Endothelial cell of umbilical vein (primary cell): ENCODE measurements at regions not wholly inside any gene's neighbourhood (a gene's known extent, or its start where the extent isn't known, plus 50 kb on each side); places are given as distances from the start of the nearest gene placed in this dataset.

Experiments used
- BruUV-seq: library from RNA; stranded (reverse); fragments of 400-500 nt; replicated peaks from 2 replicates; lab custom pipeline; 2021; lab: Mats Ljungman, UMichigan
- CTCF ChIA-PET: fragments of 300-600, 350-600 bp; sonication (Branson Sonifier 250); formaldehyde crosslinking; loops from one replicate; lab custom pipeline; 2021; ENCODE audit warnings: antibody characterized with exemption, inconsistent platforms; lab: Charles Lee
- POLR2A ChIA-PET: fragments of 300-600, 350-600 bp; sonication (Branson Sonifier 250); formaldehyde crosslinking; loops from one replicate; lab custom pipeline; 2021; ENCODE audit warnings: antibody characterized with exemption, inconsistent platforms; lab: Charles Lee
- DNase-seq: peaks from one replicate; pipeline ENCODE4 v3.0.0-alpha.2; 2011; ENCODE audit warnings: low read depth, low spot score
- FAIRE-seq: peaks from 2 replicates; lab custom pipeline; 2011; peaks lifted over from hg19 to GRCh38; lab: Jason Lieb, UNC
- H2AFZ ChIP-seq: 2 replicates; pipeline ENCODE4 v1.6.0; 2012; ENCODE audit warnings: low read depth, low read length, control low read depth, inconsistent platforms
- H3K27ac ChIP-seq: 2 replicates; pipeline ENCODE4 v1.5.1; 2011; ENCODE audit warnings: low read depth, mild to moderate bottlenecking, control low read depth, low read length, moderate library complexity; ENCODE audit not compliant: insufficient read depth
- H3K27me3 ChIP-seq, 2 experiments: 2 replicates each; pipeline versions ENCODE4 v1.6.0 to v1.6.1; 2011; ENCODE audit warnings: low read length in 2 of 2, mixed read lengths in 1 of 2; ENCODE audit not compliant: control insufficient read depth in 2 of 2, insufficient read depth in 2 of 2
- H3K36me3 ChIP-seq, 2 experiments: 2 replicates in 1 of 2; 3 replicates in 1 of 2; pipeline ENCODE4 v1.5.1; 2011; ENCODE audit warnings: low read length in 2 of 2, mild to moderate bottlenecking in 1 of 2, moderate library complexity in 1 of 2; ENCODE audit not compliant: control insufficient read depth in 2 of 2, insufficient read depth in 2 of 2; ENCODE audit errors: extremely low read depth in 1 of 2
- H3K4me1 ChIP-seq: 3 replicates; pipeline ENCODE4 v1.5.1; 2011; ENCODE audit warnings: mild to moderate bottlenecking, low read length; ENCODE audit not compliant: control insufficient read depth, insufficient read depth; ENCODE audit errors: extremely low read depth
- H3K4me2 ChIP-seq: 2 replicates; pipeline ENCODE4 v1.6.1; 2011; ENCODE audit warnings: low read length, control low read depth, mixed read lengths; ENCODE audit not compliant: insufficient read depth
- H3K4me3 ChIP-seq, 3 experiments: fragments of 200-600 bp in 1 of 3; sonication (generic), shearing (Covaris generic) in 1 of 3; replicated peaks in 1 of 3; 2 replicates each; pipeline ENCODE4 v1.5.1; 2011 to 2016; ENCODE audit warnings: control low read depth in 3 of 3, low read length in 3 of 3, mild to moderate bottlenecking in 2 of 3, inconsistent platforms in 1 of 3, low read depth in 1 of 3, moderate library complexity in 1 of 3; ENCODE audit not compliant: insufficient read depth in 1 of 3
- H3K79me2 ChIP-seq: 2 replicates; pipeline ENCODE4 v1.6.0; 2012; ENCODE audit warnings: low read length, inconsistent platforms; ENCODE audit not compliant: control insufficient read depth, insufficient read depth
- H3K9ac ChIP-seq: replicated peaks from 2 replicates; pipeline ENCODE3; 2011; ENCODE audit warnings: low read length, control low read depth; ENCODE audit not compliant: insufficient read depth; ENCODE audit errors: extremely low read depth
- H3K9me1 ChIP-seq: replicated peaks from 3 replicates; pipeline ENCODE4 v1.6.0; 2011; ENCODE audit warnings: mild to moderate bottlenecking, low read length; ENCODE audit not compliant: control insufficient read depth, insufficient read depth; ENCODE audit errors: extremely low read depth
- H3K9me3 ChIP-seq: replicated peaks from 2 replicates; pipeline ENCODE4 v1.5.1; 2012; ENCODE audit warnings: low read length, inconsistent platforms; ENCODE audit not compliant: control insufficient read depth, insufficient read depth
- H4K20me1 ChIP-seq: replicated peaks from 2 replicates; pipeline ENCODE3; 2011; ENCODE audit warnings: mild to moderate bottlenecking, low read length; ENCODE audit not compliant: control insufficient read depth, insufficient read depth; ENCODE audit errors: extremely low read depth
- EZH2 ChIP-seq: IDR thresholded peaks from 2 replicates; pipeline ENCODE4 v1.6.1; 2012; ENCODE audit warnings: borderline replicate concordance, low read depth, mild to moderate bottlenecking, moderate library complexity, low read length, inconsistent platforms; ENCODE audit not compliant: severe bottlenecking
- GATA2 ChIP-seq: IDR thresholded peaks from 2 replicates; pipeline ENCODE4 v1.7.0; 2011; ENCODE audit warnings: low read depth, mild to moderate bottlenecking, moderate library complexity, mixed read lengths, low read length; ENCODE audit not compliant: insufficient read length, insufficient read depth
- POLR2A ChIP-seq: IDR thresholded peaks from 2 replicates; pipeline ENCODE4 v1.6.1; 2012; ENCODE audit warnings: low read depth, mild to moderate bottlenecking, control low read depth, low read length
- POLR2AphosphoS5 ChIP-seq: IDR thresholded peaks from 2 replicates; pipeline ENCODE4 v1.6.1; 2012; ENCODE audit warnings: low read depth, mild to moderate bottlenecking, control low read depth, low read length, moderate library complexity; ENCODE audit not compliant: insufficient read depth
- dilution Hi-C: fragments of 300-500 bp; cut with MboI; formaldehyde crosslinking; loops from one replicate; pipeline ENCODE4 v1.15.0; 2019; ENCODE audit warnings: low sequenced_read_pairs; ENCODE audit not compliant: extremely low pct_ligation_motif_present
- intact Hi-C: fragments of 100-400 bp; cut with micrococcal nuclease; formaldehyde crosslinking; loops from one replicate; pipeline ENCODE4 v1.10.0; 2022
- TF ChIP-seq, protein P1 (sequence below), 2 donors: IDR thresholded peaks; 1 replicate in 1 of 2; 2 replicates in 1 of 2; pipeline ENCODE4 v1.5.1; 2011; ENCODE audit warnings: low read length in 2 of 2, mild to moderate bottlenecking in 2 of 2, moderate library complexity in 2 of 2, control low read depth in 1 of 2, inconsistent platforms in 1 of 2, low read depth in 1 of 2; ENCODE audit not compliant: insufficient read depth in 1 of 2; ENCODE audit errors: extremely low read depth in 1 of 2
- TF ChIP-seq, protein P2 (sequence below): IDR thresholded peaks from 2 replicates; pipeline ENCODE4 v1.6.1; 2011; ENCODE audit not compliant: insufficient read depth, insufficient read length

DNA sequence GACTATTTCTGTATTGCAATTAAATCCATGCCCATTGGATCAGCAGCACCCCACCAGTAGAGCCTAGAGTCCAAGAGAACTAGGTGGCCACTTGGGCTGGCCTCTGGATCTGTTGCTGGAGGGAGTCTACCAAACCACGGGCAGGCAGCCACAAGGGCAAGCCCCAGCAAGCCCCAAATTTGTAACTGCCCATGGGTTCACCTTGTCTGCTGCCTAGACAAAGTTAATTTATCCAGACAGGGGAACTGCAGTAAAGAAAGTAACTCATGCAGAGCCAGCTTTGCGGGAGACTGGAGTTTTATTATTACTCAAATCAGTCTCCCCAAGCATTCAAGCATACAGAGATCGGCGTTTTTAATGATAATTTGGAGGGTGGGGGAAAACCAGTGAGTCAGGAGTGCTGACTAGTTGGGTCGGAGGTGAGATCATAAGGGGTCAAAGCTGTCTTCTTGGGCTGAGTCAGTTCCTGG is 74.0 kb upstream of the TERB2 start:
- H3K27me3 ChIP-seq = peaks cover 2 to 6% of the 10 kb centered on the region in 2 experiments
- H3K79me2 ChIP-seq = no peaks in the 10 kb centered on the region
- FAIRE-seq (no peak), DNase-seq (no peak)
- ChIA-PET POLR2A (no interaction called here), CTCF (no interaction called here)
- H3K9ac ChIP-seq = no peak overlapping the region
- H4K20me1 ChIP-seq = no peaks in the 10 kb centered on the region
- H3K4me1 ChIP-seq = no peaks in the 10 kb centered on the region
- no peaks in the 10 kb centered on the region for H3K9me1 ChIP-seq
- no TSS peak for BruUV-seq
- H2AFZ ChIP-seq = no peak overlapping the region
- no peaks in the 10 kb centered on the region for H3K9me3 ChIP-seq
- H3K36me3 ChIP-seq = no peaks in the 10 kb centered on the region
- H3K4me2 ChIP-seq = no peak overlapping the region
- TF ChIP-seq GATA2 = no peak
- TF ChIP-seq, protein P1, sequence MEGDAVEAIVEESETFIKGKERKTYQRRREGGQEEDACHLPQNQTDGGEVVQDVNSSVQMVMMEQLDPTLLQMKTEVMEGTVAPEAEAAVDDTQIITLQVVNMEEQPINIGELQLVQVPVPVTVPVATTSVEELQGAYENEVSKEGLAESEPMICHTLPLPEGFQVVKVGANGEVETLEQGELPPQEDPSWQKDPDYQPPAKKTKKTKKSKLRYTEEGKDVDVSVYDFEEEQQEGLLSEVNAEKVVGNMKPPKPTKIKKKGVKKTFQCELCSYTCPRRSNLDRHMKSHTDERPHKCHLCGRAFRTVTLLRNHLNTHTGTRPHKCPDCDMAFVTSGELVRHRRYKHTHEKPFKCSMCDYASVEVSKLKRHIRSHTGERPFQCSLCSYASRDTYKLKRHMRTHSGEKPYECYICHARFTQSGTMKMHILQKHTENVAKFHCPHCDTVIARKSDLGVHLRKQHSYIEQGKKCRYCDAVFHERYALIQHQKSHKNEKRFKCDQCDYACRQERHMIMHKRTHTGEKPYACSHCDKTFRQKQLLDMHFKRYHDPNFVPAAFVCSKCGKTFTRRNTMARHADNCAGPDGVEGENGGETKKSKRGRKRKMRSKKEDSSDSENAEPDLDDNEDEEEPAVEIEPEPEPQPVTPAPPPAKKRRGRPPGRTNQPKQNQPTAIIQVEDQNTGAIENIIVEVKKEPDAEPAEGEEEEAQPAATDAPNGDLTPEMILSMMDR (IDR thresholded peaks at IDR 0.05; ENCODE audit: extremely low read depth in 1 of 2, insufficient read depth in 1 of 2, low read depth in 1 of 2, low read length in 2 of 2) = no peak
- TF ChIP-seq POLR2AphosphoS5 = no peak
- TF ChIP-seq, protein P2, sequence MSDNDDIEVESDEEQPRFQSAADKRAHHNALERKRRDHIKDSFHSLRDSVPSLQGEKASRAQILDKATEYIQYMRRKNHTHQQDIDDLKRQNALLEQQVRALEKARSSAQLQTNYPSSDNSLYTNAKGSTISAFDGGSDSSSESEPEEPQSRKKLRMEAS = no peak
- no peak for TF ChIP-seq EZH2
- no peak for TF ChIP-seq POLR2A
- dilution Hi-C loops (no loop called here), intact Hi-C loops (no loop called here)
- H3K4me3 ChIP-seq = no peak overlapping the region
- no peak overlapping the region for H3K27ac ChIP-seq
